ENCODE measurements at regions not wholly inside any gene's neighbourhood (a gene's known extent, or its start where the extent isn't known, plus 50 kb on each side); places are given as distances from the start of the nearest gene placed in this dataset.
"Not testable (repeated sequence)": the region's sequence is repeated elsewhere in the genome, so short reads cannot be mapped to it uniquely, and the experiment has no call there.

DNA sequence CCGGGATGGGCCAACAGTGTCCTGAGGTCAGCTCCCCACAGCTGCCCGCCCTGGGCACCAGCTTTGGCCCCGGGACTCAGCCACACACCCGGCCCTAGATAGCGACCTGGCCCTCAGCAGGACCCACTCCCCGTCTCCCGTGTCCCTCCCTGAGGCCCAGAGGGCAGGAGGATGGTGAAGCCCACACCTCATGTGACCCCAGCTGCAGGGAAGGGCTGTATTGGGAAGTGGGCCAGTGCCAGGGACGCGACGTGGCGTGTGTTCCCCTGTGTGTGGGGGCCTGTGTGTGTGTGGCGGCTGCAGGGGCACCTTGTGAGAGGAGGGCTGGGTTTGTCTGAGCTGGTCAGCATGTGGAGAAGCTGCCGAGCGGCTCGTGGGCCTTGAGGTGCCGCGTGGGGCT, 241.7 kb downstream of the TMEM121 start:
- not testable (repeated sequence) for DNase-seq

DNA sequence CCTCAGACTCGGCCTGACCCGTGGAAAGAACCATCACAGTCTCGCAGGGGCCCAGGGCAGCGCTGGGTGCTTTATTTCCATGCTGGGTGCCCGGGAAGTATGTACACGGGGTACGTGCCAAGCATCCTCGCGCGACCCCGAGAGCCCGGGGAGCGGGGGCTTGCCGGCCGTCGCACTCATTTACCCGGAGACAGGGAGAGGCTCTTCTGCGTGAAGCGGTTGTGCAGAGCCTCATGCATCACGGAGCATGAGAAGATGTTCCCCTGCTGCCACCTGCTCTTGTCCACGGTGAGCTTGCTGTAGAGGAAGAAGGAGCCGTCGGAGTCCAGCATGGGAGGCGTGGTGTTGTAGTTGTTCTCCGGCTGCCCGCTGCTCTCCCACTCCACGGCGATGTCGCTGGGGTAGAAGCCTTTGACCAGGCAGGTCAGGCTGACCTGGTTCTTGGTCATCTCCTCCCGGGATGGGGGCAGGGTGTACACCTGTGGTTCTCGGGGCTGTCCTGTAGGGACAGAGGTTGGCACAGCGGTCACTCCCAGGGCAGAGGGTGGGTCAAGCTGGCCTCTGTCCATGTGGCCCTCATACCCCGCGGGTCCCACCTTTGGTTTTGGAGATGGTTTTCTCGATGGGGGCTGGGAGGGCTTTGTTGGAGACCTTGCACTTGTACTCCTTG, 242.8 kb downstream of the TMEM121 start:
- DNase-seq: not testable (repeated sequence)

- not testable (repeated sequence) for DNase-seq
These were observed 244.3 kb downstream of the TMEM121 start for GRCh38 chr14:105770619-105771216.

DNA sequence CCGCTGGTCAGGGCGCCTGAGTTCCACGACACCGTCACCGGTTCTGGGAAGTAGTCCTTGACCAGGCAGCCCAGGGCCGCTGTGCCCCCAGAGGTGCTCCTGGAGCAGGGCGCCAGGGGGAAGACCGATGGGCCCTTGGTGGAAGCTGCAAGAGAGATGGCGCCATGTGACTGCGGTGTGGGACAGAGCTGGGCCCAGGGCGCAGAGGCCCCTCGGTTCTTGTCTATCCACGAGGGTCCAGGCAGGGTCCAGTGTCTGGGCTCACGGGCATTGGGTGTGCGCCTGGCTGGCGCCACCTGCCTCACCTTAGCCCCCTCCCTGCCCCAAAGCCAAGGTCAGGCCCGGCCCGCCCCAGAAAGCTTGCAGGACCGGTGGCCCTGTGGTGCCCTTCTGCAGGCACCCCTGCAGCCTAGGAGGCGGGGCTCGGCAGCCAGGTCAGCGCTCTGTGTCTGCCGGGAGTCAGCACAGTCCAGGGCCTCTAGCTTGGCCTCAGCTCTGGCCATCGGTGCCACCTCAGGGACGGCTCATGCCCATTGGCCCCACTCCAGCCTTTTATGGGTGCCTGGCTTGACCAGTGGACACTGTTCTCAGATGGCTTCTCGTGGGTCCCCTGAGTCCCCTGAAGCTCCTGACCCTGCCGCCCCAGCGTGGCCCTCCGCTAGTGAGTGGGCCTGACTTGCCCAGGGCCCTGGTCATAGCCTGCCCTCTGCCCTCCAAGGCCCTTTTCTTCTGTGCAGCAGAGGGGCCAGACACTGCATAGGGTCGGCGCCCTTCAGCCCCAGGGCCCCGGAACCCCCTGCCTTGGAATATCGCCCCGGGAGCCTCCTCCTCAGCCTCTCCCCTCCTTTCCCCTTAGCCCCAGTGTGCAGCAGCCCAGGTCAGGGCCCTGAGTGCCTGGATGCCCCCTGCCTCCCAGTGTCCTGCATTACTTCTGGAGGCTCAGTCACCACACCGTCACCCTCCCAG, 245.2 kb downstream of the TMEM121 start:
- DNase-seq: not testable (repeated sequence)

GRCh38 chr14:105772710-105773250, 246.4 kb downstream of the TMEM121 start:
- not testable (repeated sequence) for DNase-seq

DNA sequence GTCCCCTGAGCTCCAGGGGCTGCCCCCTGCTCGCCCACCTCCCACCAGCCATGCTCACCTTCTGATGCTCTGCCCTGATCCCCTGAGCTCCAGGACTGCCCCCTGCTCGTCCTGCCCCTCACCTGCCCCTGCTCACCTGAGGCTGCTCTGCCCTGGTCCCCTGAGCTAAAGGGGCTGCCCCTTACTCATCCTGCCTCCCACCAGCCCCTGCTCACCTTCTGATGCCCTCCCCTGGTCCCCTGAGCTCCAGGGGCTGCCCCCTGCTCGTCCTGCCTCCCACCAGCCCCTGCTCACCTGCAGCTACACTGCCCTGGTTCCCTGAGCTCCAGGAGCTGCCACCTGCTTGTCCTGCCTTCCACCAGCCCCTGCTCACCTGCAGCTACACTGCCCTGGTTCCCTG, 247.2 kb downstream of the TMEM121 start:
- no peak for DNase-seq

DNA sequence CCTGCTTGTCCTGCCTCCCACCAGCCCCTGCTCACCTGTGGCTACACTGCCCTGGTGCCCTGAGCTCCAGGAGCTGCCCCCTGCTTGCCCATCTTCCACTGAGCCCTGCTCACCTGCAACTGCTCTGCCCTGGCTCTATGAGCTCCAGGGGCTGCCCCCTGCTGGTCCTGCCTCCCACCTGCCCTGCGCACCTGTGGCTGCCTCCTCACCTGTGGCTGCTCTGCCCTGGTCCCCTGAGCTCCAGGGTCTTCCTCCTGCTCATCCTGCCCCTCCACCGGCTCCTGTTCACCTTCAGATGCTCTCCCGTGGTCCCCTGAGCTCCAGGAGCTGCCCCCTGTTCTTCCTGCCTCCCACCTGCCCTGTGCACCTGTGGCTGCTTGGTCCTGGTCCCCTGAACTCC, 247.6 kb downstream of the TMEM121 start:
- DNase-seq: no peak

DNA sequence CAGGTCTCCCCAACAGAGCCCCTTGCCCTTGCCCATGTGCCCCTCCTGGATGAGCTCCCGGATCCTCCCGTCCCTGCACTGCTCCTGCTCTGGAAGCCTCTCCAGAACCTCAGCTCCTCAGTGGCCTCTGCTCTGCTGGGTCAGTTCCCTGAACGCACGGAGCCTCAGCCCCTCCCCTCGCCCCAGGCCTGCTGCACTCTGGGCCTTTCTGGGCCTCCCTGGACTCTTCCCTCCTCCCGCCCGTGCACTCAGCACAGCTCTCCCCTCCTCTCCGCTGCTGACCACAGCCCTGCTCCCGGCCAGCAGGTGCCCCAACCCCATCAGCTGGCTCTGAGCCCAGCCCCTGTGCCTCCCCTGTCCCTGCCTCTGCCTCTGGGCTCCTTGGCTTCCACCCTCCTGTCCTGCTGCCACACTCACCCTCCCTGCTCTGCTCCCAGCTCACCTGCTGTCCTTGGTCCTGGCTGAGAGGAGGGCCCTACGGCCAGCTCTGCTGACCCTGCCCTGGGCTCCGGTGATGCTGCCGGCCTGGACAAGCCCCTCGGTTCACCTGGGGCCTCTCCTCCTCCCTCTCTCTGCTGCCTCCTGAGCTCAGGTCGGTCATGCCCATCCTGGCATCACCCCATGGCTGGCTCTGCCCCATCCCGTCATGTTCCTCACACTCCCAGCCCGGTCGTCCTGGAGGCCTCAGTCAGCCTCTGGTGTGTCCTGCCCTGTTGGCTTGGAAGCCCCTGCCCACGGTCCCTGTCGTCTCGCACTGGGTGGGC, 248.4 kb downstream of the TMEM121 start:
- not testable (repeated sequence) for DNase-seq

DNA sequence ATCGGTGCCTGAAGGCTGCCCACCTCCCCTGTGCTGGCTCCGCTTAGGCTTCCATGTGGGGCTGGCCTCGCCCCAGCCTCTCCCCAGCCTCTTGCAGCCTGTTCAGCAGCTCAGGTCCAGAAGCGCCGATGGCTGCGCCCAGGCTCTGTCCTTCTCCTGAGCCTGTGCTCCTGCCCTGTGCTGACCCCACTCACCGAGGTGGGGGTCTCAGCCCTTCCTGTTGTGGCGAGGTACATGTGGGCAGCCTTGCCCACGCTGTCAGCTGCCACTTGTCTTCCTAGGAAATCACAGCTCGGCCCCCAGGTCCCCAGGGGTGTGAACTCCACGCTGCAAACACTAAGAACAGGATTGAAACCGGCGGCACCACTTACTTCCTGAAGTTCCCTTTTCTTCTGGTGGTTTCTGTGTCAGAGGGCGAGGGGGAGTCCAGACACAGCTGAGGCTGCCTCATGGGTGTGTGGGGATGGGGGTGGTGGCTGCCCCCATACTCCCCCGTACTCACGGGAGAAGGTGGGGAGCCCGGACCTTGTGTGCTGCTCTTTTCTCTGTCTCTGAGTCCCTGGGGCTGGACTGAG, 249.1 kb downstream of the TMEM121 start:
- DNase-seq: not testable (repeated sequence)

DNA sequence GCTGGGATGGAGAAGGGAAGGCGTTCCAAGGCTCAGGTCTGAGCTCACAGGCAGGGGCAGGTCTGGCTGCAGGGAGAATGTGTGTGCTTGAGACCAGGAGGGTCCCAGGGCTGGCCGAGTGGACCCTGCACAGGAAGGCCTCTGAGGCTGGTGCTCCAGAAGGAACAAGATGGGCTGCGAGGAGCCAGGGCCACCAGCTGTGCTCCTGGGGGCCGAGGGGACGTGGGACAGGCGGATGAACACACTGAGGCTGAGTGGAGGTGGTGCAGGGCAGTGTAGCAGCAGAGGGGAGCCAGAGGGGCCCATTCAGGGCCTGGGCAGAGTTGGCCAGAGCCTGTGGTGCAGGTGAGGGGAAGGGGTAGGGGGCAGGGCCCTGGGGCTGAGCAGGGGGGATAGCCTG, 249.7 kb downstream of the TMEM121 start:
- DNase-seq: not testable (repeated sequence)

GRCh38 chr14:105776924-105777323, 250.5 kb downstream of the TMEM121 start:
- no peak for DNase-seq

DNA sequence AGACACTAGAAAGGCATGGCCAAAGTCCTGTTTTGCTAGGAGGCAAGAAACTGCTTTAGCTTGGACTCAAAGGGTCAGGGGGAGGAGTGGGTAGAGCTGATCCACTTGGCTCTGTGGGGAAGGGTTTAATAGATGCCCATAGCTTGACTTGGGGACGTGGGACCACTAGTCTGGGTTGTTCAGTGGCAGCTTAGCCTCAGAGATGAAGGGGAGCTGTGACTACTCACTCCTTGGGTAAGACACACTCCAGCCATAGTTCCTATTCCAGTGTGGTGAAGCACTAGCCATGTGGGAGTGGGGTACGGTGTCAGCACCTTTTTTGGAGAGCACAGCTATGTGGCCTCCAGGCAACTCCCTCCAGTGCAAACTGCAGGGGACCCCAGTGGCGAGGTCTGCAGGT, 257.3 kb downstream of the TMEM121 start:
- no peak for DNase-seq

- DNase-seq: no peak
These were observed 267.5 kb downstream of the TMEM121 start for GRCh38 chr14:105793836-105794235.

DNA sequence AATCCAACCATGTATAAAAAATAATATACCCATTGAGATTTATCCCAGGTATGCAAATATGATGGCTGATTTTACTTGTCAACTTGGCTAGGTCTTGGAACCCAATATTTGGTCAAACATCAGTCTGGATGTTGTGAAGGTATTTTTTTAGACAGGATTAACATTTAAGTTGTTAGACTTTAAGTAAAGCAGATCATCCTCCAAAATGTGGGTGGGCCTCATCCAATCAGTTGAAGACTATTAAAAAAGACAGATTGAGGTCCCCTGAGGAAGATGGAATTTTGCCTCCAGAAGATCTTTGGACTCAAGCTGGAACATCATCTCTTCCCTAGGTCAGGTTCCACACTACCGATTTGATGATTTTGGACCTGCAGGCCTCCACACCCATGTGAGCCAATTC, 271.2 kb downstream of the TMEM121 start:
- DNase-seq: no peak

- no peak for DNase-seq
These were observed 279.3 kb downstream of the TMEM121 start for GRCh38 chr14:105805701-105806100.

- DNase-seq: no peak
These were observed 280.2 kb downstream of the TMEM121 start for GRCh38 chr14:105806568-105806967.

GRCh38 chr14:105817971-105818711, 291.8 kb downstream of the TMEM121 start:
- no peak for DNase-seq

- no peak for DNase-seq
These were observed 292.3 kb downstream of the TMEM121 start for GRCh38 chr14:105818712-105819005.

DNA sequence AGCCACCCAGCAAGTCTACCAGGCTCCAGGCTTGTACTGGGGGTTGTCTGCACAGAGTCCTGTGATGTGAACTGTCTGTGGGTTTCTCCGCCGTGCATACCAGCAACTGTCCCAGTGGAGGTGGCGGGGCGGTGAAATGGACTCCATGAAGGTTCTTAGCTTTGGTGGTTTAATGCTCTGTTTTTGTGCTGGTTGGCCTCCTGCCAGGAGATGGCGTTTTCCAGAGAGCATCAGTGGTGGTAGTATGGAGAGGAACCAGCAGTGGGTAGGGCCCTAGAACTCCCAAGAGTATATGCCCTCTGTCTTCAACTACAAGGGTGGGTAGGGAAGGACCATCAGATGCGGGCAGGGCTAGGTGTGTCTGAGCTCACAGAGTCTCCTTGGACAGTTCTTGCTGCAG, 303.8 kb downstream of the TMEM121 start:
- DNase-seq: no peak

- DNase-seq: no peak
These were observed 309.8 kb downstream of the TMEM121 start for GRCh38 chr14:105836160-105836559.

DNA sequence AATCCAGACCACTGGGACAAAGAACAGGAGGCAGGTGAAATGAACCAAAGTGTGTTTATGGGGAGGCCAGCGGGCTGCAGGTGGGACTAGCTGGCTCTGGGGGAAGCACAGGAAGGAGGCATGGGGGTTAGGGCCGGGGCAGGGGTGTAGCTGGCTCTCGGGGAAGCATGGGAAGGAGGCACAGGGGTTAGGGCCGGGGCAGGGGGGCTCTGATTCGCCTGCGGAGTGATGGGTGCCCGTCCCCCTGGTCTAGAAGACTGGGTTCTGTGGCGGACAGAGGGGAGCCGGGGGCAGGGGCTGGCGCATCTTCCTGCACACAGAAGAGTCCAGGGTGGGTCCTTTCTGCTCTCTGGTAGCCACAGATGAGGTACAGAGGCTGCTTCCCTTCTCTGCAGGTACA, 310.3 kb downstream of the TMEM121 start:
- no peak for DNase-seq

Measured in NCI-H510A treated with DMSO at 0.1 percent for 48 hours (cell line).